GM19238 (cell line): ENCODE measurements at regions not wholly inside any gene's neighbourhood (a gene's known extent, or its start where the extent isn't known, plus 50 kb on each side); places are given as distances from the start of the nearest gene placed in this dataset.
"Not testable (repeated sequence)": the region's sequence is repeated elsewhere in the genome, so short reads cannot be mapped to it uniquely, and the experiment has no call there.

ENCODE experiments used
- DNase-seq: peaks from one replicate; pipeline ENCODE4 v3.0.0; 2011; ENCODE audit warnings: low spot score; ENCODE audit not compliant: insufficient read length

GRCh38 chr2:38483776-38484501 lies 106.9 kb upstream of the ATL2 start:
- no peak for DNase-seq

DNA sequence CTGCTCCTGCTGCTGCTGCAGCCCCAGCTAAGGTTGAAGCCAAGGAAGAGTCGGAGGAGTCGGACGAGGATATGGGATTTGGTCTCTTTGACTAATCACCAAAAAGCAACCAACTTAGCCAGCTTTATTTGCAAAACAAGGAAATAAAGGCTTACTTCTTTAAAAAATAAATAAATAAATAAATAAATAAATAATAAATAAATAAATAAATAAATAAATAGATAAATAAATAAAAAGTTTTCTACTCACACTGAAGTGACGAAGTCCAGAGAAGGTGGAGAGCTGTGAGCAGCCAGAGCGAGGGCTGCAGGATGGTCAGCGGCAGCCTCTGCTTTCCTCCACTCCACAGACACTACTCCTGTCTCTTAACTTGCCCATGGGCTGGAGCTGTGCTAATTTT lies 105.6 kb upstream of the ATL2 start:
- DNase-seq = not testable (repeated sequence)

DNA sequence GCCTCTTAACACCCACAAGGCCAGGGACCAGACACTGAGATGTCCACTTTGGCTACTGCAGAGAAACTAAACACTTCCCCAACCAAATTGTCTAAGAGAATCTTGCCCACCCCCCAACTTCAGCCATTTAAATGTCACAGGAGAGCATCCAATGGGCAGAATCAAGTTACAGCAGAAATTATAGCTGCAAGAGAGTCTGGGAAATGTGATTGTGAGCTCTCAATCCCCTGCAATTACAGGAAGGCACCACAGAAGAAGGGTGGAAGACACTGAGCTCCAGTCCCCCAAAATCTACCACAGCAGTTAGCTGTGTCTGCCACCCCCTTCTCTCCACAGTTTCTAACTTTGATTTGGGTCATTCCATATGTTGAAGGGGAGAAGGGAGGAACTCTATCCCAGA lies 103.5 kb upstream of the ATL2 start:
- DNase-seq = no peak

- DNase-seq = no peak
These were observed 99.9 kb upstream of the ATL2 start for GRCh38 chr2:38477006-38477405.

GRCh38 chr2:38475567-38475881 lies 98.5 kb upstream of the ATL2 start:
- DNase-seq = no peak

GRCh38 chr2:38474715-38475566 lies 97.9 kb upstream of the ATL2 start:
- DNase-seq = no peak

DNA sequence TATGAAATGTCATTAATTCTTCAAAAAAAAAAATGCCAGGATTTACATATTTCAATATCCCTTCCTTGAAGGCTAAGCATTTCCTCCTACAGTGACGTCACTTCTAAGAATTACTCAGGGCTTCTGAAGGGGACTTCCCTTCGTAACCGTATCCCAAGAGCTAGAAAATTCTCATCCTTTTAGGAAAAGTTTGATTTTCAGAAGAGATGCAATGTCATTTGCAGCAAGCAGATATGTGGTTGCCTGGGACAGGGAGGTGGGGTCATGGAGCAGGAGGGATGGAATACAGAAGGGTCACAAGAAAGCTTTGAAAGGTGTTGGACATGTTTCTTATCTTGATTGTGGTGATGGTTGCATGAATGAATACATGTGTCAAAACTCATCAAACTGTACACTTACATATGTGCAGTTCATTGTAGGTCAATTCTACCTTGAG lies 97.0 kb upstream of the ATL2 start:
- no peak for DNase-seq

DNA sequence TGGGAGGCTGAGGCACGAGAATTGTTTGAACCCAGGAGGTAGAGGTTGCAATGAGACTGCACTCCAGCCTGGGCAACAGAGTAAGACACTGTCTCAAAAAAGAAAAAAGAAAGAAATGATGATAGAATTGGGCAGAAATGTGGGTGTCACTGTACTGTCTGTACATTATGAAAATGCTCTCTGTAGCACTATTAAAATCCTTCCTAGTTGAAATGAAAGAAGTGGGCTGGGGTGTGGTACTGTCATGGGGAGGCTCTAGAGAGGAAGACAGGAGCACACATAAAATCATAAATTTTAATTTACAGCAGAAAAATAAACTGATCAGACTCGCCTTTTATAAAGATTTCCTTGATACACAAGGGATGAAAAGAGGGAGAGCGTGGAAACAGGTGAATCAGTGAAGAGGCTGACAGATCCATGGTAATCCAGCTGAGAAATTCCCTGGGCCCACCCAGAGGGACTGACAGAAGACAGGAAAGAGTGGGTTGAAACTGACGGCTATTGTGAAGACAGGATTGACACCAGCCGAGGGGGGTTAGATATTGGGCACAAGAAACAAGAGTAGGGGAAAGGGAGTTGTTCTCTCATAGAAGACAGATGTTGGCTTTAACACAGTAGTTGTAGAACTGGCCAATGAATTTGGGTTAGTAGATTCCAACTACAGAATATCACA lies 96.4 kb upstream of the ATL2 start:
- no peak for DNase-seq

DNA sequence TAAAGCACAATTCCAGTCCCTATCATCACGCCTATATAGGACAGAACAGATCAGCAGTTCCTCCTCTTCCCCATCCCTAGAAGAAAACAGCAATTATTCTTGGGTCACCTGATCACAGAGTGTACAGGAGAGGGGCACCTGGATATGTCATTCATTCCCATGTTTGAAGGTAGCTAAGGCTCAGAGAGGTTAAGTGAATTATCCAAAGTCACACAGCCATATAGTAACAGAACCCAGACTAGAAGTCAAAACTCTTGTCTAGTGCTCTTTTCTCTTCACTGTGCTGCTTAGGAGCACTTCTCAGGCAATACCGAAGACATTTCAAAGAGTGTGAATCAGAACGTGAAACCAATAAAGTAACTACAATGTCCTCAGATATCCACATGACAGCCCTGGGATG lies 93.0 kb upstream of the ATL2 start:
- no peak for DNase-seq

GRCh38 chr2:38467768-38468455 lies 90.8 kb upstream of the ATL2 start:
- no peak for DNase-seq

DNA sequence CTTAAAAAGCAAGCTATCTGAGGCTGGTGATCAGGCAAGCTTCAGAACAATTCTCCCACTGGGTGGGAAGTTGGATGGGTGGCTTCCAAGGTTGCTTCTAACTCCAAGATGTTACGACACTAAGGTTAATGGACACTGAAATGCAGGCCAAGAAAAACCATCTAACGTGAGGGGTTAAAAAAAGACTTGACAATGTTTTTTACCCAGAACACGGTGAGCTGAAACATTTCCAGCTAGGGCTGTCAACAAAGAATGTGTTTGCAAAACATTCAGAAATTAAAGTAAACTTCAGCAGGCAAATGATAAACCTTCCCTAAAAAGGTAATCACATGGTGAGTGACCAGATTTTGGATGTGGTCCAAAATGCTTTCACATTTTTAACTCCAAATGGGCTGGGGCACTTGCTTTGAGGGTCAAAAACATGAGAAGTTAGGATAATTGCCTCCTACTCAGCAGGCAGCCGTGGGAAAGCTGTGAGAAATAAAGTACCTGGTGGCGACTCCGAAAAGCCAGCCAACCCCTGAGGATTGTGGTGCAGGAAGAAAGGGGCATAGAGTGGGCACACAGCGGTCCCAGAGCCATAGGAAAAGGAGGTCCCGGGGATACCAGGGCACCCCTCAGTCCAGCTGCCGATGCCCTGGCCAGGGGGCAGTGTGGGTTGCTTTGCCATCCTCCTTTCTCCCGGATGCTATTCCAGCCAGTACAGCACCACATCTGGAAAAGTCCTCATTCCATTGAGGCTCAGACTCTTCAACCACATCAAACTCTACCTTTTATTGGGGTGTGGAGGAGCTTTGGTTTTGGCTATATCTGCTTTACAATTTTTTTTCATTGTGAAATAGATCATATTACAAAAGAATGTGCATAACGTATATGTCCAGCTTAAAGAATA lies 90.0 kb upstream of the ATL2 start:
- DNase-seq = no peak

DNA sequence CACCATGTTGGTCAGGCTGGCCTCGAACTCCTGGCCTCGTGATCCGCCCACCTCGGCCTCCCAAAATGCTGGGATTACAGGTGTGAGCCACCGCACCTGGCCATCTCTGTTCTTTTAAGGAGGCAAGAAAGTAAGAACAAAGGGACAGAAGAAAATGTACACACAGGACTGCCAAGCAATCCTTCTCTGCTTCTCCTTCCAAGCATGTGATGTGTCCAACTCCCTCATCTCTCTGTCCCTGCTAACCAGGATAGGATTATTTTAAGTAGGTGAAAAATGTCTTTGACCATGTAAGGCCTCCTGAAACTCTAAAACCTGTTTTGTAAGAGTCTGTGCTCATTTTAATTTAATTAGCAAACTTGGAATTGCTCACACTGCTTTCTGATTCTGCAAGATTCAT lies 89.3 kb upstream of the ATL2 start:
- no peak for DNase-seq

- peak; percentile 35 for DNase-seq
These were observed 88.7 kb upstream of the ATL2 start for GRCh38 chr2:38465789-38466127.

DNA sequence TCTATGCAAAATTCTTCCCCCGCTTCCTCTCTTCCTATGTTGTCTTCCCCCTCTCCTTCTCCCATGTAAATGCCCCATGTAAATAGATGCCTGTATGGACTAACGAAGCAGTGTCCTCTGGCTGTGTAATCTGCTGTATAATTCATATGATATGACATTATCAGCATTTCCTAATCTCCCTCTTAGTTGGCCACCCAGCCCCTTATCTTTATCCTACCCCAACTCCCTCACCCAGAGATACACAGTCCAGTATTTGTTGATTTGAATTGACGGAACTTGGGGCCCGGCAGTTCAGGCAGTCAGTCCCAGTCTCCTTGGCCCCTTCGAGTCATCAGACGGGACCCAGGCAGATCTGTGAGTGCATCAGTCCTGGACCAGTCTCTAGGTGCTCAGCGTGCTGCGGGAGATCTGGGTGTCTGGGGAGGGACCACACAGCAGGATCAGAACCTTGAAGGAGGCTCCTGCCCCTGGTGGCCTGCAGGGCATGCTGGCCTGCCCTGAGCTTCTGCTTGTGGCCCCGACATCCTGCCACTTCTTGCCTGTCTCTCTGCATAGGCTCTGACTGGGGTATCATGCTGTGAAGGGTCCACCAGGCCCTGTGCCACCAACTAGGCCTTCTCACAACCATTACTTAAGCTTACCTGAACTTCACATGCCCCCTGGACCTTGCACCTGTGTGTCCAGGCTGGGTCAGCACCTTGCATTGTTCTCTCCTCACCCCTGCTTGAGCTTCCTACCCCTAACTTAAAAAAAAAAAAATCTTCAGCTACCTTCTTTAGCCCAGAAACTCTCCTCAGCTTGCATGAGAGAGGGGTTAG lies 88.1 kb upstream of the ATL2 start:
- DNase-seq = no peak

DNA sequence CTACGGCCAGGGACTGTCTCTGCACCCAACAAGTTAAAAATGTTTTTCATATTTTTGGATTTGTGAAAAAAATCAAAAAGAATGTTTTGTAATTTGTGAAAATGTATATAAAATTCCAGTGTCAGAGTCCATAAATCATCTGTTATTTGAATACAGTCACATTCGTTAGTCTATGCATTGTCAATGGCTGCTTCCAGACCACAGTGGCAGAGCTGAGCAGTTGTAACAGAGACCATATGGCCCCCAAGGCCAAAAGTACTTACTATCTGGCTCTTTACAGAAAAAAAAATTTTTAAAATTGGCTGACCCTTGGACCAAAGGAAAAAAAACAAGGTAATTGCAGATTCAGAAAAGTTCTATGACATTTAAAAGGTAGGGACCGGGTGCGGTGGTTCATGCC lies 86.7 kb upstream of the ATL2 start:
- DNase-seq = no peak

- no peak for DNase-seq
These were observed 85.1 kb upstream of the ATL2 start for GRCh38 chr2:38462121-38462661.

- no peak for DNase-seq
These were observed 84.4 kb upstream of the ATL2 start for GRCh38 chr2:38461470-38461869.

- DNase-seq = no peak
These were observed 83.2 kb upstream of the ATL2 start for GRCh38 chr2:38460313-38460712.

DNA sequence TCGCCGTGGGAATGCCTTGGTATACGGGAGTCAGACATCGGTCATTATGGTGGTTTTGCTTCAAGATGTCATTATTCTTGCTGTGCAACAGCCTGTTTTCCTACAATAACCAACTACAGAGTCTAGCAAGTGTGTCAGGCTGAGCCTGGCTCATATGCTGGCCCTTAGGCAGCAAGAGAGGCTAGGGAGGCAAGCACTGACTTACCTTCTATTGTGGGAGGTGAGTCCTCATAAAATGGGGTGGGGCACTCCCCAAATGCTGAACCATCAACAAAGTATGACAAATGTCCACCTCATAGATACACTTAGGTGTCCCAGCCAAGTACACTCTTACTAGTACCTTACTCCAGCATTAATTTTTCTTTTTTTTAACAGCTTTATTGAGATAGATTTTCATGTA lies 77.0 kb upstream of the ATL2 start:
- no peak for DNase-seq

DNA sequence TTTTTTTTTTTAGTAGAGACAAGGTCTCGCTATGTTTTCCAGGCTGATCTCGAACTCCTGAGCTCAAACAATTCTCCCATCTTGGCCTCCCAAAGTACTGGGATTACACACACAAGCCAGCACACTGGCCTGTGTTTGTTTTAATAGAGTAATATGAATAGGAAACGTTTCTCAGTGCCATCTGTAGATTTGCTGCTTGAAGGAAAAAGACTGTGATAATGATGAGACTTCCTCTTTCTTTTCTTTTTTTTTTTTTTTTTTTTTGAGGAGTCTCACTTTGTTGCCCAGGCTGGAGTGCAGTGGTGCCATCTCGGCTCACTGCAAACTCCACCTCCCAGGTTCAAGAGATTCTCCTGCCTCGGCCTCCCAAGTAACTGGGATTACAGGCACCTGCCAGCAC lies 74.7 kb upstream of the ATL2 start:
- not testable (repeated sequence) for DNase-seq
